GM18498 (cell line): ENCODE measurements at regions not wholly inside any gene's neighbourhood (a gene's known extent, or its start where the extent isn't known, plus 50 kb on each side); places are given as distances from the start of the nearest gene placed in this dataset.

Experiments used
- ATAC-seq: cut with Tn5 transposase; IDR thresholded peaks from one replicate; pipeline ENCODE4 v1.9.1; 2021; ENCODE audit warnings: mild to moderate bottlenecking, moderate library complexity; ENCODE audit not compliant: unreplicated experiment

DNA sequence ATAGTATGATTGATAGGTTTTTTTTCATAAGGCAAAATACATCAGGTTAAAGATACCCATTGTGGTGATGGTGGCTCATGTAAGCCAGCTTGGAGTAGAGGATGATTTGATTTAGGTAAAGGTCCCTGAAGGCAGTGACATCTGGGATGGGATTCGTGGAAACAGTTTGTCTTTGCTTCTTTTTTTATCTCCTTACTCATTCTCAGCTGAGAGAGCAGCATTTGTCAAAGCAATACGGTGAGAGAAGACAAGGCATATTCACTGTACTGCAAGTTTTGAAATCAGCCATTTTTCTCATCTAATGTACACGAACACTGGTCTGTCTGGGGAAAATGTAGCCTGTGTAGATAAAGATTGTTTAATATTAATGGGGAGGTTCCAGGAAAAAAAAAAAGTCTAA lies 749.1 kb downstream of the SQOR start:
- ATAC-seq, result no peak

DNA sequence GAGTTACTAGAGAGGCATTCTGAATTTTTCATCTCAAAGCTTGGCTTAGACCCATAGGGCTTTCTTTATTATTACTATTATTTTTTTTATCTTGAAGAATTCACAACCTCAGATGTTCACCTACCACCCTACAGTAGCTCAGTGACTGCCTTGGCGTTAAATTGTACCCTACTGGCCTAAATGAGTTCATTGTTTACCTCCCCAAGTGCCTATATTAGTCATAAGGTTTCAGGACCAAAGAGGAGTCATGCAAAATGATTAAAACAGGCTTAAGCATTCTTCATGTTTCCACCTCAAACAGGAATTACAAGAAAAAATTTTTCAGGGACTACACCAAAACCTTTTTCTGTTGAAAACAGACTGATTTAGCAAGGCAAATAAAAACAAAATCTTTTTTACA lies 751.5 kb downstream of the SQOR start:
- no peak for ATAC-seq

DNA sequence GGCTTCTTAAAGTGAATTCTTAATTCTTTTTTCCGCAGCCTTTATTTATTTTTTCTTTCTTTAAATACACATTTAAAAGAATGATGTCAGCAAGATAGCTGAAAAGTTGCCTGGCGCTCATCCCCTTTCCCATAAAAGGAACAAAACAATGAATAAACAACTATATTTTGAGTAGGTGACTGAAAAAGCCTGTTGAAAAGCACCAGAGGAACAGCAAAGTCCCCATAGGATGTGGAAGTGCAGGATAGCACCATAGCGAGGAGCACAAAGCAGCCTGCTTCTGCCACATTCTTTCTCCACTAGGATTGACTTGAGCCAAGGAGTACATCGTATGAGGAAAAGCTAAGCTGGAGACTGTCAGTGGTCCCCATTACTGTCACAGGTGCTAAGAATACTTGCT lies 754.9 kb downstream of the SQOR start:
- no peak for ATAC-seq

DNA sequence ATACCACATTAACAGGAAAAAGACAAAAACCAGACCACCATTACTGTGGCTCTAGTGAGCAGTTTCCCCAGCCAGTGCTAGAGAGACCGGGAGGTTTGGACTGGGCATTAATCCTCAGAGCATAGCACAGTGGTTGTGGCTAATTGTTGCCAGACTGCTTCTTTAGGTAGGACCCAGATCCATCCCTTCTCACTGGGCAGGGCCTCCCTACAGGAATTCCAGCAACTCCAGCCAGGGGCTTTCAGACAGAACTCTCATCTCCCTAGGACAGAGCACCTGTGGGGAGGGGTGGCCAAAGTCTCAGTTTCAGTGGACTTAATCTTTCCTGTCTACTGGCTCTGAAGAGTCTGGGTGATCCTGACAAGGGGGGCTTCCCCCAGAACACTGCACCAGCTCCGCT lies 759.6 kb downstream of the SQOR start:
- ATAC-seq, result no peak

DNA sequence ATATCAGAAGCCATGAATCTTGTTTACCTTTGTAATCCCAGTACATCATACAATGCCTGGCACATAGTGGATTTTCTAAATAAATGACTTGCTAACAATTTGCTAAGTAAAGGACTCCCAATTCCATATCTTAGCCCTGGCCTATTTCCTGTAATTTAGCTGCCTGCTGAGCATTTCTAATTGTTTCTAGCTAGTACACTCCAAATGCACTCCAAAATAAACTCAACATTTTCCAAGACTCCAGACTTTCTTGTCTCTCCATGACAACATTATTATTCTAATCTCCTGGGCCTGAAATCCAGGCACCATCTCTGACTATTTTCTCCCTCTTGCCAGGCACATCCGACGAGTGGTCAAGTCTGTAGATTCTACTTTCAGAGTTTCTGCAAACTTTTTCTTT lies 773.5 kb downstream of the SQOR start:
- ATAC-seq, result no peak

DNA sequence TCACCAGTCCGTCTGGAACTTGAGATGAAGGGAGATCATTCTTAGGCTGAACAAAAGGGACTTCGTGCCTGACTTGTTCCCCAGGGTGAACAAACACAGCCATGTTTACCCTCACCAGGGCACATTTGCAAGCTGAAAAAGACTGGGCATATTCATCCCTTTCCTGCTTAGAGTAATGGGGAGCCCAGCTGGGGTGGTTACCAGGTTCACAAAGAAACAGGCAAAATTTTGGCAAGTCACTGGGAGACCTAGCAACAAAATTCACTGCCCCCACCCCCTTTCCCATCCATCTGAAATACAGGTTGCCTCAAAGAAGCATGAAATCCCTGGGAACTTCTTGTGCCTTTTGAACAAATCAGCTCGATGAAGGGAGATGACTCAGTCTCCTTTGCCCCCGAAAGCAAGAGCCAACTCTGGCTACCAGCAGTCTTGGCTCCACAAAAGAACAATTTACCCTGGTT lies 775.0 kb downstream of the SQOR start:
- ATAC-seq, result no peak

DNA sequence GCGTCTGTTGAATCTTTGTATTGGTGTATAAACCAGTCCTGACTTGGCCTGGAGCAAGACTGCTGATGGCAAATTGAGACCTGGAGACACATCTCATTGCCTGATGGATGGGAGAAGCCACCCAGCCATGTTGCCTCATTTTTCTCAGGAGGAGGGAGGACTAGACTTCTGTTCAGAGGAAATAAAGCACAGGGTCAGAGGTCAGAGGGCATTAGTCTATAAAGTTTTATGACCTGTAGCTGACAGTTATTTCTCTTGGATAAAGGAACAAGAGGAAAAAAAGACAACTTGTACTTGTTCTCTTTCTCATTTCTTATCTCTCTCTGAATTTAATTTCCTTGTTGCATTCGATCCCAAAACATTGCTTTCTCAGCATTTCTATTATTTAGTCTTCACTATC lies 775.9 kb downstream of the SQOR start:
- no peak for ATAC-seq

DNA sequence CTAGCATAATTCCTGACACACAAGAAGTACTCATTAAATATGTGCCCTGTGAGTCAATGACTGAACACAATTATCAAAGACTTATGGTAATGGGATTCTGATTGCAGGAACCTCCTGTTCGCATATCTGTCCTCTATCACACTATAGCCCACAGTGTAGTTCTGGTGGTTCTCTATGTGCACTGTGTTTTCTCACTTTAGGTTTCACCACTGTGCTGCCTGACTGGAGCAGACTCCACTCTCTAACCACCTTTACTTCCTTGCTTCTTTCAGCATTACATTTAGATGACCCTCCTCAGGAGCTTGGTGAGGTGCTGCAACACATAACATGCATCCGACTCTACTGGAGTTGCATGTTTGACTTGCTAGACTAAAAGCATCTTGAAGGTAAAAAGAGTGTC lies 777.1 kb downstream of the SQOR start:
- no peak for ATAC-seq

DNA sequence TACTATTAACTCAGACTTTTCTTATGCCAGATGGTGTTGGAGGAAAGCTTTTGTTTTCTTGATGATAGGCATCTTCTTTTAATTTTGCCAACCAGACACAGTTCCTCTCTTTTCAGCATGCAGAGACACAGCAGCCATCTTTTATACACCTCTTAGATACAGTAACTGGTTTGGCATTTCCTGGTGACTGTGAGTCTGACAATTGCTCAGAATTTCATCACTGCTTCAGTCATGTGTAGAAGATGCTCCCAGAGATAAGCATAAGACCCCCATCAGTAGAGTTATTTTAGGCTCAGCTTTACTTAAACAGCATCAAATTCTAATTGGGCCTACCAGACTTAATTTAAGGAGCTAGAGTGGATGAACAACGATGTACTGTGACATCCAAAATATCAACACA lies 779.0 kb downstream of the SQOR start:
- ATAC-seq, result no peak

DNA sequence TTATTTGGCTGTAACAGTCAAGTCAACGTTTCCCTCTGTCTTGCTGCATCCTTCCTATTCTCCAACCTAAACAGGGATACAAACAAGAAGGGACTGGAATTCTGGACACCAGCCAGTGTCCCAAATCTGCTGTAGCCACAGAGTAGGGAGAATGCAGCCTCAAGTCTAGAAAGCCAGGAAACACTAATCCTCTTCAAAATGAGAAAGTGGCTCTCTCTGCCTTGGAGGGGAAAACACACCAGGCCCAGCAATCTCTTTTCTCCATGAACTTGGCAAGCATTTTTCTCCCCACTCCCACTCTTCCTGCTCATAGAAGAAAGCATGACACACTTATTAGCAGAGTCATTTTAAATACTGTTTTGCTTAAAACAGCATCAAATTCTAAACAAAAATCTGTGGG lies 781.7 kb downstream of the SQOR start:
- ATAC-seq, result no peak

DNA sequence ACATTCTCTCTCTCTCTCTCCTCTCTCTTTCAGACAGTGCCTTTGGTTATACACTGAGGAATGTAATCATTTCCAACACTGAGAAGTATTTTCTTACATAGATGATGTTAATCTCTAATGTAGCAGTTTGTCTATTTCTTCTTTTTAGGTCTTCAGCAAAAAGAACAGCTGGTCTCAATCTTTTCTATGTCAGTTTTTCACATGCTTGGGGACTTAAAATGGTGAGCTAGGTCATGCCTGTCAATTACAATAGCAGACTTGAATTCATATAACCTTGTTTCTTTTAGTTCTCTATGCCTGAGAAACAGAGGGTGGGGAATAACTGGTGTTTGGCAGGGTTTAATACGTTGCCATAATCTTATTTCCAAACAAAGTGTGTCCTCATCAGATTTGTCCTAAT lies 786.2 kb downstream of the SQOR start:
- no peak for ATAC-seq

DNA sequence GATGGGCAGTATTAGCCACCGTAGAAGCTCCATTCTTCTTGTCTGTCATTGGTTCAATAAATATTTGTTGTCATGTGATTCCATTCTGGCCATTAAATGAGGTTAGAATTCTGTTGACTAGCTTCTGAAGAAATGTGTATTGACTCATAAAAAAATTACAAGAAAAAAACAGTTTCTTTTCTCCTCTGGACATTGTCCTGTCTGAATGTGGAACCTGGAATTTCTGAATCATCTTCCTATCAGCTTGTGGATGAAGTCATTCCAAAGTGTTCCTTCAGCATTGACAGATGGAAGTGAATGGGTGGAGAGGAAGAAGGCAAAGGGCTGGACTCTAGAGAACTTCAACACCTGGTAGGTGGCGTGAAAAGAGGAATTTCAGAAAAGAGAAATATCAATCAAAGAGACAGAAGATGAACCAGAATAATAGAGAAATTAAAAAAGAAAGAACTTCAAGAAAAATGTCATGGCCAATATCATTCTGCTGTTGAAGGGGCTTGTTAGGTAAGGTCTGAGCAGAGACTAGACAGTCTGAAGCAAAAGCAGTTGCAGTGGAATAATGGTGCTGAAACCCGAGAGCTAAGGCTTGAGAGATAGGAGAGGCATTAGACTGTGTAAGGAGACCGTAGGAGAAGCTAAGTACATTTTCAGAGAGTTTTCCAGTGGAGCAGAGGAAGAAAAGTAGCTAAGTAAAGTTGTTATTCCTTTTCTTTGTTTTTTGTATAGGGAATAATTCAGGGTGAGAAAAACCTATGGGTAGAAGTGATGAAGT lies 806.6 kb downstream of the SQOR start:
- ATAC-seq, result no peak

DNA sequence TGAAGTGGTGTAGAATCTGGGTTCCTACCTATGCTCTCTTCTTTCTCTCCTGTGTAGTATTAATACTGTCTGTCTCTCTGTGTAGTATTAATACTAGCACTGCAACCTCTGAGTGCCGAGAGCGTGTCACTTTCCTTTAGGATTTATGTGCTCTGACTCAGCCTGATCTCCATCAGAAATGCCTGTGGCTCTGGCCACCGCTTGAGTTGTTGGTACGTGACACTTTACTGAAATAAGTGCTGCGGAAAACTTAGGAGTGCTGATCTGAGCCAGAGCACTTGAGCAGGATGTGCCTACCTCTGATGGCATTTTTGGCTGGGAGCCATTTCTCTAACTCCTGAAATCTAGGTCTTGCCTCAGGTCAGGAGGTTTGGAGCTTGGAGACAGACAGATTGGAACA lies 807.4 kb downstream of the SQOR start:
- no peak for ATAC-seq

DNA sequence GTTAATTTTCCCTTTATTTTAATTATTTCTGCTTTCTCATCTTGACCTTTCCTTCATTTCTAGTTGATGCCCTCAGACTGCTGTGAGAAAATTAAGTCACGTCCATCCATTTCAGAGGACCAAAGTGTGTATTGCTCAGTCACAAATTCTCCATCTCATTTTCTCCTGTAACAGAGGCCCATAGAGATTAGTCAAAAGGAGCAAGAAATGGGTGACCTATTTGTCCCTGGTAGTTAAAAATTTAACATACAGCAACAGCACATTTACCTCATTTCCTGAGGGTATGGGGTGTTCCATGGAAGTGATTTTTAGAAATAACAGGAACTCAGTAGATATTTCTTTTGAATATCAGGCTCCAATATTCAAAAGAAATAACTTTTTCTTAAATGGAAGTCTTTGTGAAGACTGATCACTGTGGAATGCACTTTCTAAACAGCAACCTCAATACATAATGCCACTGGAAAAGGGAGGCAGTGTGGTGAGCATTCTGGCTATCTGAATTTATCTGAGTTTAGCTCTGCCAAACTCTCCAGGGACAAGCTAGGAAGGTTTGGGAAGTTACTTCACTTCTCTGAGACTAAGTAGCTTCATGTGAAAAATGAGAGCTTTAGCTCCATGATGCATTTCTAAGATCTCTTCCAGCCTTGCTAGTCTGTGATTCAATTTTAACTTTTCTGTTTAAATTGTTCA lies 808.2 kb downstream of the SQOR start:
- ATAC-seq, result no peak

DNA sequence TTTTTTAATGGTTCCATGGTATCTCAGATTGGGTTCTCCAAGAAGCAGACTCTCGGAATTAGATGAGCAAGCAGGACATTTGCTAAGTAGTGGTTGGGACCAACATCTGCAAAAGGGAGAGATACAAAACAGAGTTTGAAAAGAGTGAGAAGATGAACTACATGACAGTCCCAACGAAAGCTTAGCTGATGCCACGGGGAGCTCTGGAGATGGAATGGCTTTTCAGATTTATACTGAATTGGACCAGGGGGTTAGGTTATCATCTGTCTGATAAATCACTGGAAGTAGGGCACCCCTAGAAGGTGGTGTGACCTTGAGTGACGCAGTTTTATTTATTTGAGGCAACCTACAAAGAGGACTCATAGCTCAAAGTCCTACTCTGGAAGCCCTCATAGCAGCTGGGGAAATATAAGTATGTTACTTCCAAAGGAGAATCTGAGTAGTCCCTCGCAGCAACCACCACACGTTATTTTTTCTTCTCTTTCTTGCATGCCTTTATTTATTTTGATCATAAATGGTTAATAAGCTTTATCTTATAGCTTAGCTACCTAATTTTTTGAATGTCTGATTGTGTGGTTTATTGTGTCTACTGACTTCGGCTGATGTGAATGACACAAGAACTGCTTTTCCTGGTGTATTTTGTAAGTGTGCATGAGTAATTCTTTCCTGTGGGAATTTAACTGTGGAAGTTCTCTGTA lies 815.4 kb downstream of the SQOR start:
- ATAC-seq, result no peak

DNA sequence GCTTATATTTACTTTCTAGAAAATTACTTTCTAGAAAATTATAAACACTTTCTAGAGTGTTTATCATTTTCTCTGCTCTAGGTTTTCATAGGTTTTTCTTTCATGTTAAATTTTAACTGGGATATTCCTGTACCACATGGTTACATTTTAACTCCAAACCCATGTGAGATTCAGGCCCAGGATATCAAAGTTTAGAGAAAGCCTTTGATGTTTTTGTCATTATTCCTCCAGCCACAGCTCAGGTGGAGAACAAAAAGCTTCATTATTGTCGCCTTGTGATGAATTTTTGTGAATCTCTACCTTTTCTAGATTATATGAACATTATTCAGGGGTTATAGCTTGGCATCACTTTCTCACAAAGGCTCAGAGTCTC lies 816.0 kb downstream of the SQOR start:
- no peak for ATAC-seq

DNA sequence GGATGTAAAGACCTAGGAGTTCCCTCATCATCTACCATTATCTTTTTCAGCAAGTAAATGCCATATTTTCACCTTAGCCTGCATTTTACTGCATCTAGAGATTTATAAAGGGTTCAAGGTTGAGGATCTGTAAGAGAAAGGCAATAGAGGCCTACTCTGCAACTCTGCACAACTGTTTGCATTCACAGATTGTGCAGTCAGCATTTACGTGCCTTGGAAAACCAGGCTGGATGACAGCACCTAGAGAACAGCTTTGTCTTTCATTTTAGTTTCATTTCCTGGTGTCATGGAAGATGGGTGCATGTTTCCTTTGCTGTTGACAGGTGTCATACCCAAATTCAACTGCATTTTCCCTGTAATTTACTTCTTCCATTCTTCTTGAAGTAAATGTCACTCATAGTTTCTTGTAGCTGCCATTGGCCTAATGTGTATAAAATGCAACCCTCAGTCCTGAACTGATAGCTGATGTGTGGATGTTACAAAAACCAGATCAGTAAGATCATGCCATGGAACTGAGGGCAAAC lies 817.5 kb downstream of the SQOR start:
- ATAC-seq, result no peak

DNA sequence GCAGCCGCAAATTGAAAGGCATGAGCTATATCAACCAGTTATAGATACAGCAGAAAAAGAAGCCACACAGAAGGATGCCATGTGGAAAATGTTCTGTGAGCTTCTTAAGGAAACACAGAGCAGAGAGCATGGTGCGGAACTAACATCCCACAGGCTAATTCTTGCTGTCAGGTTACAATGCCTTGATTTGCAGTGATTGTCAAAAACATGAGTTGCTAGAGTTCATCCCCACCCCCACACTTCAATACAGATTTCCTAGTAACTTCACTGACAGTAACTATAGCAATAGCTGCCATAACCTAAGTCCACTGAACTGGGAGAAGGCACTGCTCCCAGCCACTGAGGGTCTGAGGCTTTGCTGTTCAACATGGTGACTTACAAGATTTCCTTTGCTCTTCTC lies 821.6 kb downstream of the SQOR start:
- no peak for ATAC-seq

DNA sequence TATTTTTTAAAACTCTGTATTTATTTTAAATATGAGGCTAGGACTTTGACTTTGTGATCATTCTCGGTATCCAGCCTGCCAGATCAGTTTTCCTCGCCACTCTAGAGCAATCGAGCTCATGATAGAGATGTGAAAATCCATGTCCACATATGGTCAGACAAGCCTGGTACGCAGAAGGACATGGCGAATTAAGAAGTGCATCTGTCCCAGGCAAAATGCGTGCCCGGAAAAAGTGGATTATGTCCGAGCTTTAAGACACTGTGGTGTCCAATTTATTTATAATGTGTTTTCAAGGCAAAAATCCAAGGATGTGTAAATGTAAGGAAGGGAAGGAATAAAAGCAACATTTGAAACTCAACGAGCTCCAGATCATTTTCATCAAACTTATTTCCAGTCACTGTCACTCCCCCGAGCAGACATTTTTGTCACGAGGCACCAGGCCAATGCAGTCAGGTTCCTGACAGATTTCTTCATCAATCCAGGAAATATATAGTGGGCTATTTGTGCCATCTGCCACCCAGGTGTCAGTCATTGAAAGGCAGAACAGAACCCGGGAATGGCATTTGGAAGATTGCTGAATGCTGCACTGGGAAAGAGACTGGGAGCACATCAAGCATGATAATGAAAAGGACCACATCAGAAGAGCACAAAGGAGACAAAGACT lies 825.7 kb downstream of the SQOR start:
- no peak for ATAC-seq

DNA sequence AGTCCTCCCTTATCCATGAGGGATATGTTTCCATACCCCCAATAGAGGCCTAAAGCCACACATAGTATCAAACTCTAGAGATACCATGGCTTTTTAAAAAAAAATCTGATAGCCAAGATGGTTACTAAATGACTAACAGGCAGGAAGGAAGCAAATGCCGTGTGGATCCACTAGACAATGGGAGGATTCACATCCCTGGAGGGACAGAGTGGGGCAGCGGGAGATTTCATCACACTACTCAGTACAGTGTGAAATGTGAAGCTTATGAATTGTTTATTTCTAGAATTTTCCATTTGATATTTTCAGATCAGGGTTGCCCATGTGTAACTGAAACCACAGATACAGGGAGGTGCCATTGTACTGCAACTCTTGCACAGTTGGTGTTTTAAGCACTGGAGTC lies 826.6 kb downstream of the SQOR start:
- no peak for ATAC-seq

DNA sequence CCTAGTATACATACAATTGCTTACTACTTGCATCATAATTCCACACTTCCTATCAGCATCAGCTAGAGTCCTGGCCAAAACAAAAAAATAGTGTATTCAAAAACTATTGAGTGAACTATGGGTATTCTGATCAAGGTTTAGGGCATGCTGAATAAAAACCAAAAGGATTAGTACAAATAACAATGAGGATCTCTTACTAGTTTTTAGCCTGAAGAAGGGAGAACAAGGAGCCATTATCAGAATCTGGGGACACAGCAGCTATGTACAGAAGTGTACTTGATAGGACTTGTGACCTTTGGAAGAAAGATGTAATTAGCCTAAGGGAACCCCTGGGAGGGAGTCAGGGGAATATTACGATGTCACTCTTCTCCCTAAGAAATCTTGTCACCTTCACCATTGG lies 832.2 kb downstream of the SQOR start:
- no peak for ATAC-seq
